ENCODE measurements at regions not wholly inside any gene's neighbourhood (a gene's known extent, or its start where the extent isn't known, plus 50 kb on each side); places are given as distances from the start of the nearest gene placed in this dataset.
"Not testable (repeated sequence)": the region's sequence is repeated elsewhere in the genome, so short reads cannot be mapped to it uniquely, and the experiment has no call there.

DNA sequence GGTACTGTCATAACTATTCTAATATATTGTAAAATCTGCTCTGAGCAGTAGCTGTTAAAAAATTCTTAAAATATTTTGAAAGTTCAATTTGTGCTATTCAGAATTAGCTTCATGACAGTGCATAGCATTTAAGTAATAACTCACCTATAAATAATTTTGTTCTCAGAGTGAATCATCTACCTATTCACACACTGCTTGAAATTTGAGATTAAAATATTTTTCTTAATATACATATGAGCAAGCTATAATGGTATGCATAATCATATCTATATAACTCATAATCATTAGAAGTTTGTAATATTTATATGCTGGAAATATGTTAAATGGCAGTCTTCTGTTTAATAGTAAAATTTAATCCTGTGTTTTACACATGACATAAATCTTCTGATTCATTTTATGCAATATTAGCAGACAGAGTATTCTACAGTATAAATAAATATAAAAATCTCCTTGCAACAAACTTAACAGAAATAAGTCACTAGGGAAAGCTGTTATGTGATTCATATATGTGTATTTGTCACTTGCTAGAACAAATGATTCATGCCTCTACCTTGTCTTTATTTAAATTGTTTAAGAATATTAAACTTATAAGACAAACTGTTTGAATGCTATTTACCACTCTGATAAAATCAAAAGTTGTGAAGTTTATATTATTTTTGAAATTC lies 710.8 kb downstream of the PLOD2 start:
- no peak for DNase-seq (ENCODE audit: low spot score in 2 of 2)
- Histone ChIP-seq H3K27me3 (no peaks in the 10 kb centered on the region), H3K9me3 (no peaks in the 10 kb centered on the region), H3K27ac (no peak overlapping the region), H3K4me3 (no peak overlapping the region), H3K4me1 (no peaks in the 10 kb centered on the region), H3K36me3 (no peaks in the 10 kb centered on the region)
- TF ChIP-seq POLR2A (IDR thresholded peaks at IDR 0.05), result no peak
- TF ChIP-seq, protein P1, sequence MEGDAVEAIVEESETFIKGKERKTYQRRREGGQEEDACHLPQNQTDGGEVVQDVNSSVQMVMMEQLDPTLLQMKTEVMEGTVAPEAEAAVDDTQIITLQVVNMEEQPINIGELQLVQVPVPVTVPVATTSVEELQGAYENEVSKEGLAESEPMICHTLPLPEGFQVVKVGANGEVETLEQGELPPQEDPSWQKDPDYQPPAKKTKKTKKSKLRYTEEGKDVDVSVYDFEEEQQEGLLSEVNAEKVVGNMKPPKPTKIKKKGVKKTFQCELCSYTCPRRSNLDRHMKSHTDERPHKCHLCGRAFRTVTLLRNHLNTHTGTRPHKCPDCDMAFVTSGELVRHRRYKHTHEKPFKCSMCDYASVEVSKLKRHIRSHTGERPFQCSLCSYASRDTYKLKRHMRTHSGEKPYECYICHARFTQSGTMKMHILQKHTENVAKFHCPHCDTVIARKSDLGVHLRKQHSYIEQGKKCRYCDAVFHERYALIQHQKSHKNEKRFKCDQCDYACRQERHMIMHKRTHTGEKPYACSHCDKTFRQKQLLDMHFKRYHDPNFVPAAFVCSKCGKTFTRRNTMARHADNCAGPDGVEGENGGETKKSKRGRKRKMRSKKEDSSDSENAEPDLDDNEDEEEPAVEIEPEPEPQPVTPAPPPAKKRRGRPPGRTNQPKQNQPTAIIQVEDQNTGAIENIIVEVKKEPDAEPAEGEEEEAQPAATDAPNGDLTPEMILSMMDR (IDR thresholded peaks at IDR 0.05), result no peak
- TF ChIP-seq POLR2AphosphoS5 (IDR thresholded peaks at IDR 0.05), result no peak
- intact Hi-C loops (cut with DNase I; ENCODE audit: low total_unique reads), result no loop called here

DNA sequence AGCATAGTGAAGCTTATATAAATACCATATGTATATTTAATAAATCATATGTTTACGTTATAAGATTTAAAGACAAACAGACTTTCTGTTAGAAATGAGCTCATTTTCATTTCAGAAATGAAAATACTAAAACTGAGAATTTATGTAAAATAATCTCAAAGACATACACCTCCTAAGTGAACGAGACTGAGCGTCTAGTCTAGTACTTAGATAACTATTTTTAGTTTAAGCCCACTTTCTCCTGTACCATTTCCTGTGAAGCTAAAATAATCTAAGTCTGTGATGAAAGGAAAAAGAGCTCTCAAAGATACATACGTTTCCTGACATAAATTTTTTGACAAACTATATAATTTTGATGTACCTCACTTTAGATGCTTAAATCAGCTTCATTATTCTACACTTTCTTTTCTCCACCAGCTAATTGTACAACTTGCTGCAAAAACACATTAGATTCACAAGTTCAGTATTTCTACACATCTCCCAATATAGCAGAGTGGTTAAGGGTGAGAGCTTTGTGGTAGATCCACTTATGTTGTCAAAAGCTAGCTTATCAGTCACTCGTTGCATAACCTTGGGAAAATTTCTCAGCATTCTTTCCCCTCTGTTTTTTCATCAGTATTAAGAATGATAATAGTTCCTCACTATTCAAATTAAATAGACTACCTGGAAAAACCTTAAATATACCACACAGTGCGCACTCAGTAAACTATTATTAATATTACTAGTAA lies 703.0 kb downstream of the PLOD2 start:
- no peaks in the 10 kb centered on the region for H3K4me1 ChIP-seq
- no peak overlapping the region for H3K4me3 ChIP-seq
- H3K9me3 ChIP-seq, result no peaks in the 10 kb centered on the region
- TF ChIP-seq, protein P1 (IDR thresholded peaks at IDR 0.05), result no peak
- TF ChIP-seq POLR2AphosphoS5 (IDR thresholded peaks at IDR 0.05) (no peak), POLR2A (IDR thresholded peaks at IDR 0.05) (no peak)
- intact Hi-C loops (cut with DNase I; ENCODE audit: low total_unique reads), result no loop called here
- H3K36me3 ChIP-seq, result no peaks in the 10 kb centered on the region
- DNase-seq (ENCODE audit: low spot score in 2 of 2), result no peak
- no peak overlapping the region for H3K27ac ChIP-seq
- no peaks in the 10 kb centered on the region for H3K27me3 ChIP-seq

DNA sequence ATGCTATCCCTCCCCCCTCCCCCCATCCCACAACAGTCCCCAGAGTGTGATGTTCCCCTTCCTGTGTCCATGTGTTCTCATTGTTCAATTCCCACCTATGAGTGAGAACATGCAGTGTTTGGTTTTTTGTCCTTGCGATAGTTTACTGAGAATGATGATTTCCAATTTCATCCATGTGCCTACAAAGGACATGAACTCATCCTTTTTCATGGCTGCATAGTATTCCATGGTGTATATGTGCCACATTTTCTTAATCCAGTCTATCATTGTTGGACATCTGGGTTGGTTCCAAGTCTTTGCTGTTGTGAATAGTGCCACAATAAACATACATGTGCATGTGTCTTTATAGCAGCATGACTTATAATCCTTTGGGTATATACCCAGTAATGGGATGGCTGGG lies 701.3 kb downstream of the PLOD2 start:
- H3K36me3 ChIP-seq; intact Hi-C loops (cut with DNase I; ENCODE audit: low total_unique reads); H3K9me3 ChIP-seq; H3K27me3 ChIP-seq; DNase-seq (ENCODE audit: low spot score in 2 of 2); H3K4me1 ChIP-seq; H3K27ac ChIP-seq; H3K4me3 ChIP-seq: not testable (repeated sequence)

DNA sequence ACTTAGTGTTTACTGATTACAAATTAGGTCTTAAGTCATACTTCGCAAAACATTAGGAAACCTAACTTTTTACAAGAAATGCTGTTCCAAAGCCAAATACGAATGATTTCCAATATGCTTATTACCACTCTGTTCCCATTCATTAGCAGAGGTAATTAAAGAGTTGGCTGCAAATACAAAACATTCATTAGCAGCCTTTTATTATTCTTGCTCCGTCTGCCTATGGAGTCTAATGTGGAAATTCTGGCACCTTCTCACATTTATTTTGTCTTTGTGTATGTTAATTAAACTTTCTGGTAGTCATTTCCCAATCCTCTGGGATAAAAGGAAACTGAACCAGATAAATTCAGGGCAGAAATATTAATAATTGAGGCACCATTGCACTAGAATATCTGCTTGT lies 689.0 kb downstream of the PLOD2 start:
- peaks cover 0 to 4% of the 10 kb centered on the region in 2 donors for H3K9me3 ChIP-seq
- no peaks in the 10 kb centered on the region for H3K27me3 ChIP-seq
- intact Hi-C loops (cut with DNase I; ENCODE audit: low total_unique reads), result no loop called here
- TF ChIP-seq, protein P1 (IDR thresholded peaks at IDR 0.05), result no peak
- no peak for TF ChIP-seq POLR2AphosphoS5 (IDR thresholded peaks at IDR 0.05)
- no peak for TF ChIP-seq POLR2A (IDR thresholded peaks at IDR 0.05)
- no peak overlapping the region for H3K4me3 ChIP-seq
- no peak overlapping the region for H3K27ac ChIP-seq
- H3K4me1 ChIP-seq, result no peaks in the 10 kb centered on the region
- H3K36me3 ChIP-seq, result no peaks in the 10 kb centered on the region
- no peak for DNase-seq (ENCODE audit: low spot score in 2 of 2)

DNA sequence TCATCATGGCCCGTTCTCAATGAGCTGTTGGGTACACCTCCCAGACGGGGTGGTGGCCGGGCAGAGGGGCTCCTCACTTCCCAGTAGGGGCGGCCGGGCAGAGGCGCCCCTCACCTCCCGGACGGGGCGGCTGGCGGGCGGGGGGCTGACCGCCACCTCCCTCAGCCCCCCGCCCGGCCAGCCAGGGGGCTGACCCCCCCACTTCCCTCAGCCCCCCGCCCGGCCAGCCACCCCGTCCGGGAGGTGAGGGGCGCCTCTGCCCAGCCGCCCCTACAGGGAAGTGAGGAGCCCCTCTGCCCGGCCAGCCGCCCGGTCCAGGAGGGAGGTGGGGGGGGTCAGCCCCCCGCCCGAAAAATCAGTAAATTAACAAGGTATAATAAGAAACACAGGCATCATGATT lies 678.2 kb downstream of the PLOD2 start:
- H3K4me1 ChIP-seq, result not testable (repeated sequence)

DNA sequence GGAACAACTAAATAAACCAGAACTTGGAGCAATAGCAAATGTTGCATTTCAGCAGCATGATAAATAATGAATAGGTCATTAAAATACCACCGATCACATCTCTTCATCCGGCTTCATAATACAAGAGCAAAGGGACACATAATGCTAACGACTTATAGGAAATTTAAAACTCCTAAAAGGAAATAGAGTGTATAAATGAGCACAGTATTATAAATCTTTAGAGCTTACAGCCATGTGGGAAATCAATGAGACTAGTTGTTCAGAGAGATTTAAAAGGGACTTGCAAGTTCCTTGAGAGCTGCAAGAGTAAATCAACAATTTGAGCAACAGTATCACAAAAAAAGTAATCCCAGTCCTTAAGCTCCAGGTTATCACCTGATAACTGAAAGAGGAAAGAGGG lies 677.0 kb downstream of the PLOD2 start:
- Histone ChIP-seq H3K4me3 (no peak overlapping the region), H3K4me1 (no peaks in the 10 kb centered on the region), H3K27ac (no peak overlapping the region), H3K27me3 (no peaks in the 10 kb centered on the region), H3K36me3 (no peaks in the 10 kb centered on the region), H3K9me3 (no peaks in the 10 kb centered on the region)
- intact Hi-C loops (cut with DNase I; ENCODE audit: low total_unique reads), result no loop called here
- no peak for DNase-seq (ENCODE audit: low spot score in 2 of 2)
- TF ChIP-seq POLR2AphosphoS5 (IDR thresholded peaks at IDR 0.05) (no peak), POLR2A (IDR thresholded peaks at IDR 0.05) (no peak)
- TF ChIP-seq, protein P1 (IDR thresholded peaks at IDR 0.05), result no peak

More for the DNA sequence above, 678.2 kb downstream of the PLOD2 start:
- H3K9me3 ChIP-seq; intact Hi-C loops (cut with DNase I; ENCODE audit: low total_unique reads); DNase-seq (ENCODE audit: low spot score in 2 of 2); H3K27ac ChIP-seq; H3K27me3 ChIP-seq; H3K36me3 ChIP-seq; H3K4me3 ChIP-seq: not testable (repeated sequence)

Data from breast epithelium (tissue), 4 donors.